GM19043 (cell line): ENCODE measurements at regions not wholly inside any gene's neighbourhood (a gene's known extent, or its start where the extent isn't known, plus 50 kb on each side); places are given as distances from the start of the nearest gene placed in this dataset.

Source experiments
- ATAC-seq: cut with Tn5 transposase; IDR thresholded peaks from one replicate; pipeline ENCODE4 v1.9.1; 2021; ENCODE audit warnings: low read depth; ENCODE audit not compliant: unreplicated experiment

DNA sequence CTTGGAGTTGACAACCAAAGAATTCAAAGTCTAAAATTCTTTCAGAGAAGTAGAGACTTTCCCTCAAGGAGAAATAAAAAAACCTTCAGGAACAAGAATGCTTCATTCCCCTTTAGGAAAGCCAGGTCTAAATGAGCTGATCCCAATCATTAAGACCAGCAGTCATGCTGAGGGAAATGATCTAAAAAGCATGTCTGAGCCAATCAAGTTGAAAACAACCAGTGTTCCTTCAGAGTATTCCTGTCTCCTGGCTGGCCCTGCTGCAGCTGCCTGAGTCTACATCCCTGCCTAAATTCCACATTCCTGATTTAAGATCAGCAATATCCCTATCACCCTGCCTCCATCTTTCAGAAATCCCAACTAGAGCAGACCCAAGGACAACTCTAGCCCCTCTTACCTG, 244.5 kb downstream of the PLK2 start:
- no peak for ATAC-seq

DNA sequence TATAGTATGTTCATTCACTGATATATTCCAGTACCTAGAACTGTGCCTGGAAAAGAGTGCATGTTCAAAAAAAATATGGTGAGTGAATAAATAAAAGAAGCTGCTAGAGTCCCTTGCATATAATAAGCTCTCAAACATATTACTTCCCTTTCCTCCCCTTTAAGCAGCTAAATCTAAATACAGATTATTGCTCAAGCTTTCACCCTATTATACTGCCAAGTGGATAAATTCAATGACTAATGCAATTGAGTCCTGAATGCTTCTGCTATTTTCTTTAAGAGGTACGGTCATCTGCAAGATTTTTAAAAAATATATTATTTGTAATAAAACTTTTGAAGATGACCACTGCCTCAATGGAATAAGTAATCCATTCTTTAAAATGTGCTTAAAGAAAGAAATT, 248.4 kb downstream of the PLK2 start:
- ATAC-seq: no peak

DNA sequence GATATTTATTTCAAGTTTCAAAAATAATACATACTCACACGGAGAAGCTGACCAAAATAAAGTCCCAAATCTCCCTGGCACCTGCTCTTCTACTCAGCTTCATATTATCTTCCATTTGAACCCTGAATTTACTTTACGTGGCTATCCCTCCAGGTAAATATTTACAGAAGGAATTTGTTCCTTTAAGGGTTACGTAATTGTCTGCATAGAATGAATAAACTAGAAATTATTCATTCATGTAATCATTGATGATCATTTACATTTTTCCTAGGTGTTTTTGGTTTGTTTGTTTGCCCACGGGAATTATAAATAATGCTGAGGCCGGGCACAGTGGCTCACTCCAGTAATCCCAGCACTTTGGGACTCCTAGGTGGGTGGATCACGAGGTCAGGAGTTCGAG, 251.2 kb downstream of the PLK2 start:
- no peak for ATAC-seq

DNA sequence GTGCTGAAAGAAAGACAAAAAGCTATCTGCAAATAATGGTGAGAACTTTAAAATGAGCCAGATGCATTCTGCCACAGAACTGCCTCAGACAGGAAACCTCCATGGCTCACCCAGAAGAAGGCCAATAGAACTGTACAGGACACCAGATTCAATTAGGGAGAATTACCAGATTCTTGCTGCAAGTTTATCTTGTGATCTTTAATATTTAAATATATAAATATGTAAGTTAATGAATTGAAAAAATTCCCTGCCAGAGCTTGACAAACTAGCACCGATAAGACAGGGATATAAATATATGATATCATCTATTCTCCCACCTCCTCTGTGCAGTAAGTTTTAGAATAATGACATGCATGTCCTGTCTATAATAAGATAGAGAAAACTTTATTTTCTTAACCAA, 252.8 kb downstream of the PLK2 start:
- ATAC-seq: no peak

DNA sequence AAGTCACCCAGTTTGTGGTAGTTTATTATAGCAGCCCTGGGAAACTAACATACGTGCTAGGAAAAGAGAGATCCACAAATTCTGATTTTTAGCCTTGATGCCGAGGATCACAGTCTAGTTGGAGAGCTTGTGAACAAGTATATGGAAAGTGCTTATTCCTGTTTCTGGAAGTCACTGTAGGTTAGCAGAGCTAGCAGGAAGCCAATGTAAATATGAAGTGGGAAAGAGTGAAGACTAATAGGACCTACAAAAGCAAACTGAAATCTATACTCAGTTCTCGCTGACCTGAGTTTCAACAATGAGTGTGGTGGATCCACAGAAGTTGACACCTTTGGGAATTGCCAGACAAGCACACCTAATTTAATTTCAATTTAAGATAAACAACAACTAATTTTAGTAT, 254.9 kb downstream of the PLK2 start:
- ATAC-seq: no peak

DNA sequence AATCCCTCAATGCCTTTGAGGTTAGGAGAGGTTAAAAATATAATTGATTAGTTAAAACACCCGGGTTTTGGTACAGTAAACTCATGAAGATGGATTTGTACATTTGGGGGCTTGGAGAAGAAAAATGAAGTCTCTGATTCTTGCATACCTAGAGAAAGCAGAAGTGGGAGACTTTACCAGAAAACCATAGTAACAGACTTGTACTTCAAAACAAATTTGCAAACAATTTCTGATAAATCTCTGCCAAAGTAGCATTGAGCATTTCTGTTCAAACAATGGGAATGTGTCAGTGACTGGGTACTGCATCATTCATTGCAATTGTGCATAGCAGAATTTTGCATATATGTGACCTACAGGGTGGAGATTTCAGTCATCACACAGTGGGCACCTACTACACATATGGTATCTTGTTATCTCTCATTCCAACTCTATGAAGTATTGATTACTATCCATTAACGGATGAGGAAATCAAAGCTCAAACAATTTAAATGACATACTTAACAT, 256.9 kb downstream of the PLK2 start:
- ATAC-seq: no peak

DNA sequence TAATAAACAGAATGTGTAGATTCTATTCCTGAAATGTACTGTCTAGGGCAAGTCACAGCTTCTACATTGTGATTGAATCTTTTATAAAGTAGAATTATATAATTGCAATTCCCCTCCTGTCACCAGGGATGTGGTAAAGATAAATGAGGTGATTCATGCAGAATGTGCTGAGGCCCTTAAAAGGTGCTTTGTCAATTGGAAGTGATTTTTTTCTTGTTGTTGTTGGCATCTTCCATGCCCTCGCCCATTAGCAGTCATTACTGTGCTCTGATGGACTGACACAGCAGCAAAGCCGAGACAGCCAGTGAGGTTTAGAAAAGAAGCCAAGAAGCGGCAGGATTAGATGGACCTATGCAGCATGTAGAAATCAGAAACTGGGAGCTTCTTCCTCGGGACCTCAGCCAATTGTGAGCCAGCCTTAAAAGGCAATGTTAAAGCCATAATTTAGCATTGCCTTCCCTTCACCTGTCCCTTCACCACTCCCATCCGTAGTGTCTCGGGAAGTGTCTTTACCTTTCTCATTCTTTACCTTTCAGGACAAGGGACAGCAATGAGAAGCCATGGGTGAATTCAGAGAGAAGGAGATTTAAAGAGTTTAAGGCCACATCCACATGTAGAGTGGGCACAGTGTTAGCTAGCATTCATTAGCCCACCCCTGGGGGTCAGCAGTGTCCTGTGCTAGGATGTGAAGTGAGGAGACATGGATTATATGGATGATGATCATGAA, 257.8 kb downstream of the PLK2 start:
- no peak for ATAC-seq

DNA sequence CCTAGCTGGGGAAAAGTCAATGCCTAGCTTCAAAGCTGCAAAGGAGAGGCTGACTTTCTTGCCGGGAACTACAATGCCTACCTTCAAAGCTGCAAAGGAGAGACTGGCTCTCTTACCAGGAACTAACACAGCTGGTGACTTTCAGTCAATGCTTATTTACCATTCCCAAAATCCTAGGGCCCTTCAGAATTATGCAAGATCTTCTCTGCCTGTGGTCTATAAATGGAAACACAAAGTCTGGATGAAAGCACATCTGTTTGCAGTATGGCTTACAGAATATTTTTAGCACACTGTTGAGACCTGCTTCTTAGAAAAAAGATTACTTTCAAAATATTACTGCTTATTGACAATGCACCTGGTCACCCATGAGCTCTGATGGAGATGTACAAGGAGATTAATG, 259.4 kb downstream of the PLK2 start:
- no peak for ATAC-seq

DNA sequence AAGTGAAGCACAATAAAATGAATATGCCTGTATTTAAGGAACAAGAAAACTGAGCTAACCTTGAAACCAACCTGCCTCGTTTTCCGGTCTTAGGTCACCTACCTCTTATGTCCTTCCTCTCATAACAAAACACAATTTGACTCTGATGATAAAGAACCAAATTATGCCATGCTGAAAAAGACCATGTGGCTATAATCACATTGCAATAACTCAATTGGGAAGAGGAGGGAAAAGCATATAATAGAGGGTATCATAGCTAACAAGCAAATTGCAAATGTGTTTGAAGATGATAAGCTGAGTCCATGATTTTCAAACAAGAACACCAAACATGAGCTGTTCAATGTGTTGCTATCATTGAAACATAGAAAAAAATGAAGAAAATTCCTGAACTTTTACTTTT, 260.8 kb downstream of the PLK2 start:
- ATAC-seq: no peak

DNA sequence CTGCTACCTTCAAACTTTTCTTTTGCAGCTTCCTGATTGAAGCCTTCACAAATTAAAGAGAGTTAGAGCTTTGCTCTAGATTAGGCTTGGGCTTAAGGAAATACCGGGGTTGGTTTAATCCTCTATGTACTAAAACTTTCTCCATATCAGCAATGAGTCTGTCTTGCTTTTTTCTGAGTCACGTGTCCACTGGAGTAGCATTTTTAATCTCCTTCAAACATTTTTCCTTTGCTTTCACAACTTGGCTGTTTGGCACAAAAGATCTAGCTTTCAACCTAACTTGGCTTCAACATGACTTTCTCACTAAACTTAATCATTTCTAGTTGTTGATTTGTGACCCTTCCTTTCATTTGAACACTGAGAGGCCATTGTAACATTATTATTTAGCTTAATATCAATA, 261.6 kb downstream of the PLK2 start:
- no peak for ATAC-seq

DNA sequence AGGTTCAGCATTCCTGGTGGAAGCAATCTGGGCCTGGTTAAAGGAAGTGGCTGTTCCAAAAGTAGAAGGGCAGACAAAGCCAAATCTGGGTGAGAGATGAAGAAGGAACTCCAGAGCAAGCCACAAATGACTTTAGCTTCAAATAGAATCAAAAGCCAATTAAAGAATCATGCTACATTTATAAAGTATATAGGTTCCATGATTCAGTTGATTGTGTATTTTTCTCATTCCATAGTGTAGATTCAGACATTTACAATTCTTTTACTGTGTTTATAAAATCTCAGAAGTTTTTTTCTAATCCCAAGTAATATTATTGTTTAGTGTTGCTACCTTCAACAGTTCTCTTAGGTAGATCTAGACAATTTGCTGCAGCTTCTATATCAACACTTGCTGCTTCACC, 262.0 kb downstream of the PLK2 start:
- no peak for ATAC-seq

DNA sequence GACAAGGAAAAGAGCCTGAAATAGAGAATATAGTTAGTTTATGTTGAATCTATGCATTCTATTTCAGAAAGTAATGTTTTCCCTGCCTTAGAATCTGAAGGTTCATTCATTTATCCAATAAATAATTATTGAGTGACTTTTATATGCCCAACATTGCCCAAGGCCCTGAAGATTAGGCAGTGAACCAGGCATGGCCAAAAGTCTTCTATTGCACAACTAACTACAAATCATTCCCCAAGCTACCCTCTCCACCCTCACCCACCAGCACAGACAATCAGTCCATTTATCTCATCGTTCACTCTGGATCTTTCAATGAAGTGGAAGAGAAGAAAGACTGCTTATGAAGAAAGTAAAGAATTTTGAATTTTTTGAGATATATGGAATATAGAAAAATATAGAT, 268.4 kb downstream of the PLK2 start:
- no peak for ATAC-seq

DNA sequence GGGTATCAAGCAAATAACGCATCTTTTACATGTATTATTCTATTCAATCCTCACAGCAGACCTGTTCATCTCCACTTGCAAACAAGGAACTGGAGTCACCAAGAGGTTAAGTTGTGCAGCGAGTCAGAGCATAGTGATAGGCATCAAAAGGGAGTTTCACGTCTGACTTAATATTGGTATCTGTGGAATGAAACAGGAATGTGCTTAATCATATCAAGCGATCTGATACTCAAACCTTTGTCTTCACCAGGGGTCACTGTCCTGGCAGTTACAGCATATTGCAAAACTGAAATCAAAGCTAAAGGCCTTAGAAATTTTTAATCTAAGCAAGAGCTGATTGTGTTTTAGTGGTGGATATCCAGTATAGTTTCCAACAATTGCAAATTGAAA, 271.6 kb downstream of the PLK2 start:
- no peak for ATAC-seq

DNA sequence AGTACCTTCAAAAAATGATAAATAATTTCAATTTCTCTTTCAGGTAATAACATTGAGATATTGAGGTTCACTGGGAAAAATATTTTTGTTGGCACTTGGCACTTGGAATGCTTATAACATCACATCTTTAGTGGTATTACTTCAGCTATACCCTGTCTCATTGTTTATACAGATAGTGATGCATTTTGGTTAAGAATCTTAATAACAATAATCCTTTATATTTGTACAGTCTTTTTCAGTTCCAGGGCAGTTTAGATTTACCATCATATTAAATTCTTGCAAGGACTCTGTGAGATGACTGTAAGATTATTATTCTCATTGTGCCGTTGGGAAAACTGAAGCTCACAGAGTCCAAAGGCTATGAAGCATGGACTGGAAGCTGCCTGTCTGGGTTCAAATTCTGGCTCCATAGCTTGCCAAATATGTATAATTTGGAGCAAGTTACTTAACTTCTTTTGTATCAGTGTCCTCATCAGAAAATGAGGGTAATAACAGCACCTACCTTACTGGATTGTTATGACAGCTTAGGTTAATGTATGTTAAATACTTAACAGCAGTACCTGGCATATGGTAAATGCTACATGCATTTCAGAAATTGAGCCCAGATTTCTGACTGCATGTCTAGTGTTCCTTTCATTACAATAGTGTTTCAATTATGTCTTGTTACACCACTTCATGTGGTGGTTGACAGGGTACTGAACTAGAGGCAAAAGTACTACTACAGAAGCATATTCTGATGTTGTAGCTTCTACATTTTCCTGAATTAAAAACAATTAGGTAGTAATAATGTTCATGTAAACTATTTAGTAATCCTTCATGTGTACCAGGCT, 272.2 kb downstream of the PLK2 start:
- no peak for ATAC-seq

DNA sequence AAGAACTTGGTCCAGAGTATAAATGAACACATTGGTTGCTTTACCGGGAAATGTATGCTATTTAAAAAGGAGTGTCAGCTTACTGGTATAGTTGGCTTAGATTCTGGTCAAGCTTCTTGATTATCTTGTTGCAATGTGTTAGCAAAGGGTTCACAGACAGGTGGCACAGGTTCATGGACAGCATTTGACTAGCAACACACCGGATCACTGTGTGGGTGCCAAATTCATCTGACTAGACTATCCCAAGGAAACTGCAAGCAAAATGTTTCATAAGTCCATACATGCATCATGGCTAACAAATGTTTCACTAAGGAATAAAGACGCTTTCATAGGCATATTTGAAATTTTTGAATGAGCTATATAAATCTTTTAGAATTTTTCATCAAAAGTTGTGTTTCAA, 274.1 kb downstream of the PLK2 start:
- ATAC-seq: no peak

DNA sequence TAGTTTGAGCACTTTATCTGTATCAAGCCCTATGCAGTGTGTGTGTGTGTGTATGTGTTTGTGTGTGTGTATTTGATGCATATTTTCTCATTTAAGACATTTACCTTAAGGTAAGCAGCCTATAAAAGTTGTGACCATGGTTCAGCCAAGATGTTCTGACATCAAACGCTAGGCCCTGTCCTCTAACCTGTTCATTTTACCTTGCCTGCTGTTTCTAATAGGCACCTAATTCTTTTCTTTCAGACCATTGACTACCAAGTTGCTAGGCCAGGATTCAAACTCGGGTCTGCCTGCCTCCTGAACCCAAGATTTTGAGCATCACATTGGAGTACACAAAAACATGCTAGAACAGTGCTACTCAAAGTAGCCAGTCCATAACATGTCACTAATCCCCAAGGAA, 274.5 kb downstream of the PLK2 start:
- no peak for ATAC-seq

DNA sequence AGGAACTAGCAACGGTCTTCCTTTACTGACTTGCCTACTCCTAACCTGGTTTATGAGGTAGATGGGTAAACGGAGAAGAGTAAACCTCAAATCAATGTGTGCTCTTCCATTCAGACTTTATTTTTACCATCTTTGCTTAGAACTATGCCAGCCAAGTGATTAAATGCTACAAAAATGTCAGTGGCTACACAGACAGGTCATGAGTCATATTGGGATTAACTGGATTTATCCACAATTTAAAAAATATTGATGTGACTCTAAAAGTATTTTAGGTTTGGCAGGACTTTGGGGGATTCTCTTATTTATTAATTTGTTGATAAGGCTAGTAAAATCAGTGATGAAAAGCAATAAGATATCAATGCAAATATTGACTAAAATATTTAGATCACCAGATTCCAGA, 275.0 kb downstream of the PLK2 start:
- ATAC-seq: no peak

DNA sequence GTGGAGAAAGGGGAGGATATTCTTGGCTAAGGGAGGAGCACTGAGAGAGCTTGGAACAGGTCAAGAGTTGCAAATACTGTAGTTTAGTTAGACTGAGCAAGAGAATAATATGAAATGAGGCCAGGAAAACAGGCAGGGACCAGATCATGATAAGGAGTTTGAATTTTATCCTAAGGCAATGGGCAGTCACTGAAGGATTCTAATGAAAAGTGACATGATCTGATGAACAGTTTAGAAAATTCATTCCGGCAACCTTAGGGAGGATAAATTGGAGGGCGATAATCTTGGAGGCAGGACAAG, 276.1 kb downstream of the PLK2 start:
- ATAC-seq: no peak

DNA sequence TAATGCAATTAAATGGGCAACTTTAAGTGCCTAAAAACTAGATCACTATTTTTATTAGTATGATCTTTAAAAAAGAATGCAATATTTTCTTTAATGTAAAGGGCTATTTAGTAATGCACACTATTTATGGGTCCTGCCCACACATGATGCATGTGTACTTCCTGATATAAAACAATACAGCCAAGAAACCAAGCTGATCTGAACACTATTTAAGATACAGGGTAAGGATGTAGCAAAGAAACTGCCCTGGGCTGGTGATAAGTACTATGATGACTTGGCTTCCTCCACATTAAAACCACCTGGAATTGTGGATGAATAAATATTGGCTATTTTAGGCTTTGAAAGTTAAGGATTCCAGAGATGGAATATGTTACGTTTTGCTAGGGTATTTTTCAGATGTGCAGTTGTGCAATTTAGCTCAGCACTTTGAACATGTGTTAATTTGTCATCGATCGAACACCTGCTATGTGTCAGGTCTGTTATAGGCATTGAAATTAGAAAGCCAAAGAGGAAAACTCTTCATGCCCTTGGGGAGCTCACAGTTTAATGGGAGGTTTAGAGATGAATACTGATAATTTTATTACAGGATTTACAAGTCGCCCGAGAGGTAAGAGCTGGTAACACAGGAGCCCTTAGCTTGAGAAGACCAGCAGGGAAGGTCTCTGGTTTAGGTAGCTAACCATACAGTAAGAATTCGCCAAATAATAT, 276.7 kb downstream of the PLK2 start:
- ATAC-seq: no peak

DNA sequence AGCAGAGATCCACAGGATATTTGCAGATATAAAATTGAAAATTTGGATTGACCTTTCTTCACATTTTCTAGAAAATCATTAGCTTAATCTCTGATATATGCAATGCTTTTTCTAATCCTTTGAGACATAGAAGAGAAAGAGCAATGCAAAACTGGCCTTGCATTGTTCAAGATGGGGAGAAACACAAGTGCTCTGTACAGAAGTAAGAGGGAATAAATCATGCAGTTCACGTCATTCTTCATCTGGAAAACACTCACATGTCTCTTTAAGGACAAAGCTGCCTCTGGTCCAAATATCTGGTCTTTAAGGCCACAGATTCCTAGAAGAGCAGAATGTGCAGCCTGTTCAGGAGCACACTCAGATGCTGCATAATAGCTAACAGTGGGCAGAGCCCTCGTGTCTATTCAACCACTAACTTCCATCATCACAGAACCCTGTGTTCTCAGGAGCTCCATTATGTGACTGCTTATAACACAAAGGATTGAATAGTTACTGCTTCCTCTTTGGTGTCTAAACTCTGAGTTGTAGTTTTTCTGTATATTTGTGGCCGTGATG, 277.5 kb downstream of the PLK2 start:
- ATAC-seq: no peak

DNA sequence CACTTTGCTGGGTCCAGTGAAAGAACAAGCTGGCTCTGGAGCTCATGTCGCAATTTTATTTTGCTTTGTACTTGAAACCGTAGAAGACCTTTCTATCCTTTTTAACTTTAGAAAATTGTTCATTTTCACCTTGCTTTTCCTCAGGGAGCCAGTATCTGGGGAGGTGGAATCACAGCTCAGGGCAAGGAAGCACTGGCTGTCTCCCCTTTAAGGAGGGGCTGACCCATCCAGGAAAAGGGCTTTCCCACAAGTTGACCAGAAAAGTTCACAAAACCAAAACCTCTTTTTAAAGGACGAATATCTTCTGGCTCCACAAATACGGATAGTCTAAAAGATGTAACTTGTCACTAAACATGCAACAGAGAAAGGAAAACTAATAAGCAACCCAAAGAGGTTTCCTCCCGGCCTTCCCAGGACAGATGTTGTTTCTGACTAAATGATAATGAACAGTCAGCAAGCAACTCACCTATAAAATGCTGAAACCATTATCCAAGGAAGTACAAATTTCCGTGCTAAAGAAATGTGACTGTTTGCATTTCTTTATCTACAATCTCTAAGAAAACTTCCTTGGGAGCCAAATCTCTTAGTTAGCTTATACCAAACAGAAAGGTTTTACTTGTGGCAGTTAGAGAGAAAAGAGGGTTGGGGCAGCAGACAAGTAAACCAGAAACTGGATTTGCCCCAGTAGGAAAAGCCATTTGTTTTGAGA, 278.2 kb downstream of the PLK2 start:
- no peak for ATAC-seq
